GM04504 (cell line): ENCODE measurements at regions not wholly inside any gene's neighbourhood (a gene's known extent, or its start where the extent isn't known, plus 50 kb on each side); places are given as distances from the start of the nearest gene placed in this dataset.

Source experiments
- DNase-seq: peaks from one replicate; pipeline ENCODE4 v3.0.0-alpha.2; 2012; ENCODE audit warnings: low read depth

GRCh38 chr5:56513141-56513540, 280.0 kb upstream of the ANKRD55 start:
- no peak for DNase-seq

GRCh38 chr5:56512313-56512996, 279.3 kb upstream of the ANKRD55 start:
- DNase-seq: no peak

GRCh38 chr5:56511326-56511841, 278.3 kb upstream of the ANKRD55 start:
- DNase-seq: no peak

GRCh38 chr5:56508249-56508648, 275.1 kb upstream of the ANKRD55 start:
- DNase-seq: no peak

- DNase-seq: no peak
These were observed 274.3 kb upstream of the ANKRD55 start for GRCh38 chr5:56507351-56507930.

- no peak for DNase-seq
These were observed 273.3 kb upstream of the ANKRD55 start for GRCh38 chr5:56506211-56506965.

- DNase-seq: no peak
These were observed 270.8 kb upstream of the ANKRD55 start for GRCh38 chr5:56503929-56504328.

GRCh38 chr5:56501781-56502557, 268.8 kb upstream of the ANKRD55 start:
- DNase-seq: no peak

- DNase-seq: no peak
These were observed 266.8 kb upstream of the ANKRD55 start for GRCh38 chr5:56499901-56500300.

- no peak for DNase-seq
These were observed 266.4 kb upstream of the ANKRD55 start for GRCh38 chr5:56499491-56499890.

- no peak for DNase-seq
These were observed 265.7 kb upstream of the ANKRD55 start for GRCh38 chr5:56498759-56499395.

- DNase-seq: no peak
These were observed 263.5 kb upstream of the ANKRD55 start for GRCh38 chr5:56496581-56497063.

GRCh38 chr5:56494300-56494731, 261.2 kb upstream of the ANKRD55 start:
- DNase-seq: no peak

GRCh38 chr5:56493766-56494165, 260.6 kb upstream of the ANKRD55 start:
- DNase-seq: no peak

GRCh38 chr5:56493308-56493707, 260.2 kb upstream of the ANKRD55 start:
- no peak for DNase-seq

GRCh38 chr5:56492812-56493211, 259.7 kb upstream of the ANKRD55 start:
- no peak for DNase-seq

GRCh38 chr5:56490971-56491468, 257.9 kb upstream of the ANKRD55 start:
- DNase-seq: no peak

GRCh38 chr5:56489272-56489671, 256.1 kb upstream of the ANKRD55 start:
- DNase-seq: no peak

- DNase-seq: no peak
These were observed 254.5 kb upstream of the ANKRD55 start for GRCh38 chr5:56487528-56488115.

GRCh38 chr5:56482363-56482762, 249.2 kb upstream of the ANKRD55 start:
- DNase-seq: no peak
